Adrenal gland (tissue), 9 donors: ENCODE measurements at regions not wholly inside any gene's neighbourhood (a gene's known extent, or its start where the extent isn't known, plus 50 kb on each side); places are given as distances from the start of the nearest gene placed in this dataset.

Source experiments
- DNase-seq, 7 donors: peaks; one replicate each; pipeline ENCODE4 v3.0.0-alpha.2; 2019 to 2020
- H3K27ac ChIP-seq, 5 donors: fragments of 200-600 bp; sonication (generic) in 4 of 5; 1 replicate in 3 of 5; 2 replicates in 2 of 5; pipeline versions ENCODE4 v1.5.1 to v1.8.0; 2016 to 2020; ENCODE audit warnings: mild to moderate bottlenecking in 1 of 5
- H3K27me3 ChIP-seq: fragments of 200-600 bp; 2 replicates; pipeline ENCODE4 v1.8.0; 2021
- H3K36me3 ChIP-seq, 2 donors: fragments of 200-600 bp; replicated peaks in 1 of 2; 1 replicate in 1 of 2; 2 replicates in 1 of 2; pipeline versions ENCODE4 v1.5.1 to v1.8.0; 2018 to 2022
- H3K4me1 ChIP-seq, 2 donors: fragments of 200-600 bp; replicated peaks in 1 of 2; 1 replicate in 1 of 2; 2 replicates in 1 of 2; pipeline versions ENCODE4 v1.5.1 to v1.8.0; 2018 to 2021
- H3K4me3 ChIP-seq, 4 donors: fragments of 200-600 bp; sonication (generic) in 3 of 4; one replicate each; pipeline ENCODE4 v1.5.1; 2016 to 2018
- H3K9me3 ChIP-seq, 3 donors: fragments of 200-600 bp; sonication (generic) in 1 of 3; replicated peaks in 1 of 3; 1 replicate in 2 of 3; 2 replicates in 1 of 3; pipeline versions ENCODE4 v1.5.1 to v1.8.0; 2016 to 2021
- POLR2A ChIP-seq, 2 donors: fragments of 450-650 bp; IDR thresholded peaks; one replicate each; pipeline ENCODE4 v1.6.1; 2017; ENCODE audit warnings: antibody characterized with exemption in 2 of 2, mild to moderate bottlenecking in 2 of 2, moderate library complexity in 1 of 2
- WGBS, 4 donors: extraction: QIAGEN DNeasy Blood & Tissue Kit in 2 of 4; methylation state at CpG; one replicate each; pipeline versions ENCODE4 v1.1.5 to v1.1.7; 2013 to 2017; 5-methylcytosine and 5-hydroxymethylcytosine counted together
- intact Hi-C, 2 donors: fragments of 100-400 bp; cut with DNase I; formaldehyde crosslinking; loops; one replicate each; pipeline versions ENCODE4 v1.14.1 to v1.15.0; 2022 to 2023
- TF ChIP-seq, protein P1 (sequence below), 6 experiments: fragments of 450-650 bp in 4 of 6; fragments of 200-600 bp in 2 of 6; sonication (generic) in 1 of 6; IDR thresholded peaks; 1 replicate in 5 of 6; 2 replicates in 1 of 6; pipeline versions ENCODE4 v1.5.1 to v1.8.0; 2016 to 2021; ENCODE audit warnings: antibody characterized with exemption in 6 of 6, mild to moderate bottlenecking in 2 of 6, moderate library complexity in 1 of 6
- donor health status: healthy with polysubstance abuse.
- donor health status: Bipolar disorder and iron deficiency.
- donor health status: DM: yes; HTN: yes; CAD: no.
- donor health status: DM: no; HTN: no; CAD: no.
- donor health status: DM: no; HTN: no; CAD: no.

DNA sequence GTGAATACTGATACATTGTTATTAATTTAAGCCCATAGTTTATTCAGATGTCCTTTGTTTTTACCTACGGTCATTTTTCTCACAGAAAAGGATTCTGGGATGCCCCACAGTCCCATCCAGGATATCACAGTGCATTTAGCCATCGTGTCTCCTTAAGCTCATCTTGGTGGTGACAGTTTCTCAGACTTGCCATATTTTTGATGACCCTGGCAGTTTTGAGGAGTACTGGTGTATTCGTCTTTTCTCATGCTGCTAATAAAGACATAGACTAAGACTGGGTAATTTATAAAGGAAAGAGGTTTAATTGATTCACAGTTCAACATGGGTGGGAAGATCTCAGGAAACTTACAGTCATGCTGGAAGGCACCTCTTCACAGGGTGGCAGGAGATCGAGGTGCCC, 295.9 kb upstream of the CDH4 start:
- H3K36me3 ChIP-seq: no peaks in the 10 kb centered on the region
- 63 to 71% (median 67%) methylated on average over 4 of the region's 4 CpGs for WGBS, 4 donors

DNA sequence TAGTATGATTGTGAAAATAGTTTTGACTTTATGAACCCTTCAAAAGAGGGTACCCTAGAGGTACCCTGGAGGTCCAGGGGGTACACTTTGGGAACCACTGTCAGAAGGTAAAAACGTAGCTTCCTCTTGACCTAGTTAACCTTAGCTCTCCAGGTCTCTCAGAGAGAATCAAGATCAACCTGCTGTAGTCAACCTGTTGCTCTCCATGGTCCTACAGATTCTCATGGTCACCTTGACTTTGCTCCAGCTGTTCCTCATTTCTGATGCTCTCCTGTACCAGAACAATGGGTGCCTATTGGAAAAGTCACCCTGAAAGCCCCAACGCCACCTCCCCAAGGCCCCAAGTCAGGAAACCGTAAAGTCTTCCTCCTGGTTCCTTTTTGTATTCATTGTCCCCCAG, 294.4 kb upstream of the CDH4 start:
- DNase-seq: no peak
- H3K9me3 ChIP-seq: no peaks in the 10 kb centered on the region
- WGBS, 4 donors: 51 to 63% (median 56%) methylated on average over 3 of the region's 3 CpGs
- no peak overlapping the region for H3K4me3 ChIP-seq
- TF ChIP-seq, protein P1, sequence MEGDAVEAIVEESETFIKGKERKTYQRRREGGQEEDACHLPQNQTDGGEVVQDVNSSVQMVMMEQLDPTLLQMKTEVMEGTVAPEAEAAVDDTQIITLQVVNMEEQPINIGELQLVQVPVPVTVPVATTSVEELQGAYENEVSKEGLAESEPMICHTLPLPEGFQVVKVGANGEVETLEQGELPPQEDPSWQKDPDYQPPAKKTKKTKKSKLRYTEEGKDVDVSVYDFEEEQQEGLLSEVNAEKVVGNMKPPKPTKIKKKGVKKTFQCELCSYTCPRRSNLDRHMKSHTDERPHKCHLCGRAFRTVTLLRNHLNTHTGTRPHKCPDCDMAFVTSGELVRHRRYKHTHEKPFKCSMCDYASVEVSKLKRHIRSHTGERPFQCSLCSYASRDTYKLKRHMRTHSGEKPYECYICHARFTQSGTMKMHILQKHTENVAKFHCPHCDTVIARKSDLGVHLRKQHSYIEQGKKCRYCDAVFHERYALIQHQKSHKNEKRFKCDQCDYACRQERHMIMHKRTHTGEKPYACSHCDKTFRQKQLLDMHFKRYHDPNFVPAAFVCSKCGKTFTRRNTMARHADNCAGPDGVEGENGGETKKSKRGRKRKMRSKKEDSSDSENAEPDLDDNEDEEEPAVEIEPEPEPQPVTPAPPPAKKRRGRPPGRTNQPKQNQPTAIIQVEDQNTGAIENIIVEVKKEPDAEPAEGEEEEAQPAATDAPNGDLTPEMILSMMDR (IDR thresholded peaks at IDR 0.05): no peak
- TF ChIP-seq POLR2A (IDR thresholded peaks at IDR 0.05): no peak
- no peaks in the 10 kb centered on the region for H3K27me3 ChIP-seq
- no peak overlapping the region for H3K27ac ChIP-seq
- H3K36me3 ChIP-seq: no peaks in the 10 kb centered on the region
- no peaks in the 10 kb centered on the region for H3K4me1 ChIP-seq
- intact Hi-C loops: no loop called here

More for the DNA sequence above, 295.9 kb upstream of the CDH4 start:
- Histone ChIP-seq H3K9me3 (no peaks in the 10 kb centered on the region), H3K27me3 (no peaks in the 10 kb centered on the region), H3K27ac (no peak overlapping the region), H3K4me1 (no peaks in the 10 kb centered on the region), H3K4me3 (no peak overlapping the region)
- intact Hi-C loops: no loop called here
- DNase-seq: no peak
- TF ChIP-seq POLR2A (IDR thresholded peaks at IDR 0.05): no peak
- TF ChIP-seq, protein P1 (IDR thresholded peaks at IDR 0.05): no peak

DNA sequence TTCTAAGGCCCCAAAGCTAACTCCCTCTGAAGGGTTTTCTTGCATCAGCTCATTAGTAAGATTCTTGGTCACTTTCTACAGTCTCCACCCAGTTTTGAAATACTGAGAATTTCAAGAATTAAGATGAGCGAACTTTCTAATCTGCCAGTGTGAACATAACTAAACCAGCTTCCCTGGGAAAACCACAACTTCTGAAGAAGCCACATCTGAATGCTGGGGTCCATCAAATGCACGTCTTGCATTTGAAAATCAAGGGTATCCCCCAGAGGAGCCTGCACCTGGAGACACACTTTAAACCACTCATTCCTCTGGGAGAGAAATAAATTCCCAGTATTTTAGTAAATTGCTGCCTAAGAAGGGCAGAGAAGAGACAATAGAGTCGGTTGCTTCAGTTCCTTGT, 292.1 kb upstream of the CDH4 start:
- intact Hi-C loops: no loop called here
- Histone ChIP-seq H3K9me3 (no peaks in the 10 kb centered on the region), H3K4me3 (no peak overlapping the region)

DNA sequence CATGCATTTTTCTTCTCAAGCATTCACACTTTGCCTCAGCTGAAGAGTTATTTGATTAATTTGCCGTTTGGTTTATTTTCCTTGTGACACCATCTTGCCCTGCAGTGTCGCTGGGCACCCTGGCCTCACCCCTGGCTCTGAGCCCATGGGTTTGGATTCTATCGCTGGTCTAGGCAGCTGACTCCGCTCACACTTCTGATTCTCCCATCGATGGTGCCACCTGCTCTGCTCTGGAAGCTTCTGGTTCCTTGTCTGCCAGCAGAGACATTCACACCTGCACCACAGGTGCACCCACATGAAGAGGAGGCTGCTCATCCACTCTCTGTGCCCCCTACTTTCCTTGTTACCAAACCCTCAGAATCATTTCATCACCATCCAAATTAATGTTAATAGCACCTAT, 291.6 kb upstream of the CDH4 start:
- intact Hi-C loops: no loop called here
- H3K4me3 ChIP-seq: no peak overlapping the region
- WGBS, 4 donors: 59 to 83% (median 77%) methylated on average over 5 of the region's 5 CpGs

More for the DNA sequence above, 292.1 kb upstream of the CDH4 start:
- Histone ChIP-seq H3K36me3 (no peaks in the 10 kb centered on the region), H3K27me3 (no peaks in the 10 kb centered on the region), H3K4me1 (no peaks in the 10 kb centered on the region), H3K27ac (no peak overlapping the region)
- 57 to 75% (median 62%) methylated on average over 3 of the region's 3 CpGs for WGBS, 4 donors
- TF ChIP-seq POLR2A (IDR thresholded peaks at IDR 0.05): no peak
- TF ChIP-seq, protein P1 (IDR thresholded peaks at IDR 0.05): no peak
- DNase-seq: no peak

More for the DNA sequence above, 291.6 kb upstream of the CDH4 start:
- H3K4me1 ChIP-seq: no peaks in the 10 kb centered on the region
- no peaks in the 10 kb centered on the region for H3K9me3 ChIP-seq
- no peaks in the 10 kb centered on the region for H3K27me3 ChIP-seq
- H3K27ac ChIP-seq: no peak overlapping the region
- TF ChIP-seq, protein P1 (IDR thresholded peaks at IDR 0.05): no peak
- no peak for TF ChIP-seq POLR2A (IDR thresholded peaks at IDR 0.05)
- no peak for DNase-seq
- no peaks in the 10 kb centered on the region for H3K36me3 ChIP-seq
